T-helper 2 cell (primary cell): ENCODE measurements at regions not wholly inside any gene's neighbourhood (a gene's known extent, or its start where the extent isn't known, plus 50 kb on each side); places are given as distances from the start of the nearest gene placed in this dataset.

ENCODE experiments used
- DNase-seq, 5 experiments: peaks; one replicate each; pipeline versions ENCODE4 v3.0.0 to v3.0.0-alpha.2; 2012 to 2022

DNA sequence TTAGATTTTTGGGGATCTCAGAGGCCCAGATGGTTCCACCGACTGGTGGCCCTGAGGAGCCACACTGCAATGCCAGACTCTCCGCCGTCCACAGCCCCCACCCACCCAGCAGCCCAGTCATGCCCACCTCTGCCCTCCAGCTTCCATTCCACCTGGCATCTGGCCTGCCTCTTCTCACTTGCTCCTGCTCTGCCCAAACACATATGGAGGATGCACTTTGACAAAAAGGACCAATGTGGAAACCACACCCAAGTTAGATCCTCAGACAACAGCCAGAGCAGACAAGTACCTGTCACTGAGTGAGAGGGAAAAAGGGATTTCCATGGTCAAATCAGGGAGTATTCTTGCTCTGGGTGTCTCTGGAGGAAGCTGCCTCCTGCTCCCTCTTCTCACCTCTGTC lies 120.6 kb upstream of the NXT1 start:
- DNase-seq, result no peak

DNA sequence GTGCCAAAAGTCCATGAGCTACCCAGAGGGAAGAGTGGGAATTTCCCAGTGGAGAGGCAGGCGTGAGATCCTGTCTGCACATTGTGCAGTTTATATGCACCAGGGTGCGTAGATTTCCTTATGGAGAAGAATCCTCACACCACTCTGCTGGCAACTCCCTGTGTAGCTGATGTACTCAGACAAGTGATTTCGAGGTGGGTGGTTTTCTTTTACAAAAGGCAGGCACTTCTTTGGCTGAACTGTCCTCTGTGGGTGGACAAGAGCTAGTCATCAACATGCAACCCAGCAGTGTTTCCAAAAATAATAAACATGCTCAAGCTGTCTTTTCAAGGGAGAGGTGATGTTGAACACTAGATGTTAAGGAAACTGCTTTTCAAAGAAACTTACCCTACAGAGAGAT lies 121.7 kb upstream of the NXT1 start:
- DNase-seq, result no peak

DNA sequence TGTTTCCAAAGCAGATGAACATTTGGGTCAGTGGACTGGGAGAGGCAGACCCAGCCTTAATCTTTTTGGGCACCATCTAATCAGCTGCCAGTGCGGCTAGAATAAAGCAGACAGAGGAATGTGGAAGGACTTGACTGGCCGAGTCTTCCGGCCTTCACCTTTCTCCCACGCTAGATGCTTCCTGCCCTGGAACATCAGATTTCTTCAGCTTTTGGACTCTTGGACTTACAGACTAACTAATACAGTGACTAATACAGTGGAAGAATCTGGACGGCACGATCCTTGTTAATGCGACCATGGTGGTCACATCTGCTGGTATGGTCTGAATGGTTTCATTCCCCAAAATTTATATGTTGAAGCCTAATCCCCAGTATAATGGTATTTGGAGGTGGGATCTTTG lies 122.6 kb upstream of the NXT1 start:
- no peak for DNase-seq

DNA sequence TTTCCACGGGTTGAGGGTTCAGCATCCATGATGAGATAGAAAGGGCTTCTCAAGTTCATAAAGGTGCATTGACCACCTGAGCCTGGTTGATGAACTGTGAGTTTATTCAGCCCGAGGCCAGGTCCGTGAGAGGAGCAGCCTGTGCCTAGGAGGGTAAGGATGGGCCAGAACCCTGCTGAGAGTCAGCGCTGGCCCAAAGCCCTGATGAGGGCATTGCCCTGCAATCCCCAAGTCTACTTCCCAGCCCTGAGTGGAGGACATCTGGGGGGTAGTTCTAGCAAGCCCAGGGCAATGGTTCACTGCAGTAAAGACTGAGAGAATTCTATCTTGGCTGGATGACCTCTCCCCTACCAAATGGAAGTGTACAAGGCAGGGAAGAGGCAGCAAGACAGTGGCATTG lies 123.3 kb upstream of the NXT1 start:
- no peak for DNase-seq

DNA sequence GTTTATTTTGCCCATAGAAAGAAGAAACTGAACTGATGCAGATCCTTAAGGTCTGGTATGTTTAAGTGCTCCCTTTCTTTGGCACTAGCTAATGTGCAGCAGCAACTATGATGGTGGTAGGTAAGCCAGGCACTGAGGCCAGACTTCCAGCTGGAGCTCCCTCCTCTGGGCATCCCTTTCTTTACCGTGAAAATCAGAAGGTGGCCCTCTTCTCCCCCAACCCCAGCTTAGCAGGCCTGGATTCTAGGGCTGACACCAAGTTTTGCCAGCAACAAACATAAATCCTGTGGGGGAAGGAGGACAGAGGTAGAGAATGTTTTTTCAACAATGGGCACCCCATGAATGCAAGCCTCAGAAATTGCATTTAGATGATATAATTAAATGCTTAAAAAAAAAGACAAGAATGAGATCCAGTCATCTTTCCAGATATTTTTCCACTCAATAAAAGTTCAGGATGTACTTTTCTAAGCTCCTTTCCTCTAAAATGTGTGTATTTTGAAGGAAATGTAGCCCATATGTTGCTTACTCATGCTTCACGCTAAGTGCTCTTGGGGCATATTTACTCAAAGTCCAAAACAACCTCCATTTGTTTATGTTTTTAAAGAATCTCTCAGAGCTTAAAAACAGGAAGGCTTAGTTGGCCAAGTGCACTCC lies 123.9 kb upstream of the NXT1 start:
- DNase-seq, result no peak

DNA sequence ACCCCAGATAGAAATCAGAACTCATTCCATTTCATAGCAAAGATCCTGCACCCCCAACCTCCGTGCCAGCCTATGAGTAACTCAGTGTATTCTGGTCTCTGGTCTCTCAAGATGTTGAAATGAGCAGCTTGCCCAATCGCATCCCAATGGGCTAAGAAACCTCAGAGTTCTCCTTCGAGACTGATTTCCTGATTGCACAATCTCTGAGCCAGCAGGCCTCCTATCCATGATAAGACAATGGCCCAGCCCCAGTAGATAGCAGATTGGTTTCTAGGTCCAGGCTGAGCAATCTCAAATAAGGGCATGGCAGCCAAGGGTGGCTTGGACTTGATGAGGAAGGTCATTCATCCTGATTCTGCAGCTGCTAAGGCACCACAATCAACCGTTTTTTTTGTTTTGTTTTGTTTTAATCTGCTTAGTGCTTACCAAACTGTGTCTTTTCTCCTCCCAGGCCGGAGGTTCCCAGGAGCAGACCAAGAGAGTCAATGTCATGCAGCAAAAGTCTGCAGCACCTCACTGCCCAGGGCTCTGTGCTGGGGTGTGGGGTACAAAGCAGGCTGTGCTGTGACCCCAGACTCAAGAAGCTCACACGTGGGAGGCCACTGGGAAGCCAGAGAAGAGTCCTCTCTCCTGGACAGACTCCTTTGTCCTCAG lies 125.1 kb upstream of the NXT1 start:
- no peak for DNase-seq

DNA sequence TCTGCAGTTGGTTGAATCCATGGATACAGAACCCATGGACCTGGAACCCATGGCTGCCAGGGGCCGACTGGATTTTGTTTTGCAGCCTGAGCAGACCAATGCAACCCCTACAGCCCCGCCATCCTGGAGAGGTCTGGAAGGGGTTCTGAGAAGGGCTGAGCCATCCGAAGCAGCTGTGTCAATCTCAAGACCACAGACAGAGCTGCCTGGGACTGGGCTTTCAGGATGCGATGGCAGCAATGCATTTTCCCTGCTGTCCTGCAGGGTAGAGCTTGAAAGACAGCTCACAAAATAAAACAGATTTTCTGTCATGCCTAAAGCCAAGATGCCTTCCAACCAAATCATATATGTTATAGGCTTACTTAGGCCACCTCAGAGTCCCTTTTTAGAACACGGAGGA lies 125.8 kb upstream of the NXT1 start:
- DNase-seq, result no peak

DNA sequence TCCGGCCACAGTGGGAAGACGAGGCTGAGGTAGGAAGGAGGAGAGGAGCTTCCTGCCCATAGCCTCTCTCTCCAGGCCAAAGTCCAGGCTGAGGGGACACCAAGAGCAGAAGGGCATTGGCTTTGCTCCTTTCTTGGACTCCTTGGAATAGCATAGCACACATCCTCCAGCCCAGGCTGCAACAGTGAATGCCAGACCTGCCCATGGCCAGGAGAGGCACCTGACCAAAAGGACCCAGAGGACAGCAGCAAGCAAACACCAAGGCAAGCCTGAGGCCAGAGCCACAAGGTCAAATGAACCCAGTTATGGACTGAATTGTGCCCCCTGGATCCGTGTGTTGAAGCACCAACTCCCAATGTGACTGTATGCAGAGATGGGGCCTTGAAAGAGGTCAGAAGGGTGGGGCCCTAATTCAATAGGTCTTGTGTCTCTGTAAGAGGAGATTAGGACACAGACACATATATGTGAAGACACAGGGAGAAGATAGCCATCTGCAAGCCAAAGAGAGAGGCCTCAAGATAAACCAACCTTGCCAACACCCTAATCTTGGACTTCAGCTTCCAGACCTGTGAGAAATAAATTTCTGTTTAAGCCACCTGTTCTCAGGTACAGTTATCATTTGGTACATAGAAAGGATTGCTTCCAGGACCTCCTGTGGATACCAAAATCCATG lies 126.5 kb upstream of the NXT1 start:
- DNase-seq, result no peak

DNA sequence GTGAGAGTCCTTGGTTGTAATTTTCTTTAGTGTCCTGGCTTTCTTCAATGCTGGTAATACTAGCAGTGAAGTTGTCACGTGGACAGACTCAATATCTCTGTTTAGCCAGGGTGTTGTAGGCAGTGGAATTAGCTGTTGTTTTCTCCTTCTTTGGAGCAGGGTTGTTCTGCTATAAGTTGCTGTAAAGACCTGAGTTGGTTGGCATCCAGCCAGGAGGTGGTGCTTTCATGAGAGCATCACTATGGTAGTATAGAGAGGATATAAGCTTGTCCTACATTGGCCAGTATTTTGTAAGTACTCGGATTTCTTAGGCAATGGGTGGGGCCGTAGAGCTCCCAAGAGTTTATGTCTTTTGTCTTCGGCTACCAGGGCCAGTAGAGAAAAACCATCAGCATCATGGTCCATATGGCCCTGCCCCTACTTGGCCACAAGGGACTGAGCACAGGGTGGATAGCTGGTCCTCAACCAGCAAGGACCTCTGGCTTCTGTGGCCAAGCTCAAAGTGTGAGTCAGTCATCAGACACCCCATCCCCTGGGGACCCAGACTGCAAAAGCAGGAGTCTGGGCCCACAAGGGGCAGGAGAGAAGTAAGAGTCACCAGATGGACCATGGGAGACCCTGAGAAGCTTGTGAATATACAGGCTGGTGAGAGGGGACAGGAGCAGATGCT lies 127.9 kb upstream of the NXT1 start:
- DNase-seq, result no peak

DNA sequence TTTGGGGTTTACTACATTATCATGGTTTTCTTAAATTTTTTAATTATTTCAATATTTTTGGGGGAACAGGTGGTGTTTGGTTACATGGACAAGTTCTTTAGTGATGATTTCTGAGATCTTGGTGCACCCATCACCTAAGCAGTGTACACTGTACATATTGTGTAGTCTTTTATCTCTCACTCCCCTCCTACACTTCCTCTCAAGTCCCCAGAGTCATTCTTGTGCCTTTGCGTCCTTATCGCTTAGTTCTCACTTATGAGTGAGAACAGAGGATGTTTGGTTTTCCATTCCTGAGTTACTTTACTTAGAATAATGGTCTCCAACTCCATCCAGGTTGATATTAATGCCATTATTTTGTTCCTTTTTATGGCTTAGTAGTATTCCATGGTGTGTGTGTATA lies 130.9 kb upstream of the CD93 start:
- DNase-seq, result no peak

DNA sequence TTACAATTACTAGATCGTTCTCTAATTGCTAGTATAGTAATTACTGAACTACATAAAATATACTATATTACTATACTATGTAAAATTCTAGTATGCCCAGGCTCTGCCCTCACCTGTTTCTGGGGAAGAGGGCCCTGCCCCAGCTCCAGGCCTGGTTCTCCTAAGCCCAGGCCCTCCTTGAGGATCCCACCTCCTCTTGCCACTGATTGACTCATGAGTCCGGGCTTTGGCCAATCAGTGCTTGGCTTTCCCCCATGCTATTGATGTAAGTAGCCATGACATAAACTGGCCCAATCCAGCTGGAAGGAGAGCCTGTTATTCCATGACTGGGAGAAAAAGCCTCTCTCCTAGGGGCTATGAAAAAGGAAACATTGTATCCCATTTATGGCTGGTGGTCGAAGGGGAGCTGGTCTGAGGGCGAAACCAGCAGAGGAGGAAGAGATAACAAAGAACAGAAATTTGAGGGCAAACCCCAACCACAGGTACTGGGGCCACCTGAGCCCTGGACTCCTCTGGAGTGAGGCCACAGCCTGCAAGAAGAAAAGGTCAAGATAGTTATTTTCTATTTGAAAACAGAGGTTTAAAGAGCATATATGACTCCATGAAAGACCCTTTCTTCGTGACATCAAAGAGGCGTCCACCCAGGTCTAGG lies 129.3 kb upstream of the CD93 start:
- no peak for DNase-seq

DNA sequence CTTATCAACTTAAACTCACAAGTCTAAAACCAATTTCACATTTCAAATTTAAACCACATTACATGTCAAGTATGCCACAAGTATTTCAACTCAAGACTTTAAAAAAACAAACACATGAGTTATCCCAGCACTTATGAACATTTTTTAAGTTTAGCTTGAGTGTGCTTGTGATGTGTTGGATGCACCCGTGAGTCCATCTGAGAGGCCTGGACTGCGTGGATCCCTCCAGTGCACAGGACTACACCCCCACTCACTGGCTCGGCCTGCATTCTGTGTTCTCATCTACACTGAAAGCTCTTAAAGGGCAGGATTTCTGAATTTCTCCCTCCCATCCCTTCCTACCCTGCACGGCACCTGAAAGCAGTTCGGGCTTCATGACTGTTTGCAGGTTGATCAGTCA lies 128.8 kb upstream of the CD93 start:
- no peak for DNase-seq

DNA sequence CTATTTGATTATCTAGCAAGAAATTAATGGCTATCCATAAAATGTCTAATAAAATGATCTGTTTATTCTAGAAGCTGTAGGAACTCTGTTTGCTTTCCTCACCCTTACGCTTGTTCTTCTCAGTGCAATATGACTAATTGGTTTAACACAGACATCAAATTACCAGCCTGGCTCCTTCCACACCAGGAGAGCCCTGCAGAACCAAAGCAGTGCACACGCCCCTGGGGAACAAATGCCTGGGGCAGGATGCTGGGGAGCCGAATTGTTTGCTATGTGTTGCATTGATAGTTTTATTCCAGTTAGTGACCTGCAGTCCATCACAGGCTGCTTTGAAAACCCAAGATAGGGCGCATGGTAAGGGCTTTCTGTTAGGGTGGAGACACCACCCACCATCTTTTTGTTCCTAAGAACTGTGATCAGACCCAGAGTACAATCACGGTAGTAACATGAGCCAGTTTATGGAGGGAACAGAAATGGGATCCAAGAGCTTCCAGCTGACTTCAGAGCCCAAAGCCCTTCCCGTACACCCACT lies 126.4 kb upstream of the CD93 start:
- no peak for DNase-seq

DNA sequence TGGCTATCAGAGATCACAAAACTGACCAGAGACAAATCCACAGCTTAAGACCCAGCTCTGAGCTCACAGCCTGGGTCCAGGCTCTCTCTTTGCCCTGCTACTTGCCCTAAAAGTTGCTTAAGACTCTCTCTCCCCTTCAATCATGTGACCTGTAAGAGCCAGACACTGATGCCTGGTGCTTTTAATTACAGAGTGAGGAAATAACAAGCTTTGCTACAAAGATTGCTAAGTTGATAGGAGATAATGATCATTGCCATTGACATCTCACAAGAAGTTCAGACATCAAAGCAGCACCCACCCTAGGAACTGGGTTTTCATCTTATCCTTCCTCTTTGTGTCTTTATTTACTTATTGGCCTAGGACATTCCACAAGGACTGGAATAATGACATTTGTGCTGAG lies 125.9 kb upstream of the CD93 start:
- DNase-seq, result no peak

DNA sequence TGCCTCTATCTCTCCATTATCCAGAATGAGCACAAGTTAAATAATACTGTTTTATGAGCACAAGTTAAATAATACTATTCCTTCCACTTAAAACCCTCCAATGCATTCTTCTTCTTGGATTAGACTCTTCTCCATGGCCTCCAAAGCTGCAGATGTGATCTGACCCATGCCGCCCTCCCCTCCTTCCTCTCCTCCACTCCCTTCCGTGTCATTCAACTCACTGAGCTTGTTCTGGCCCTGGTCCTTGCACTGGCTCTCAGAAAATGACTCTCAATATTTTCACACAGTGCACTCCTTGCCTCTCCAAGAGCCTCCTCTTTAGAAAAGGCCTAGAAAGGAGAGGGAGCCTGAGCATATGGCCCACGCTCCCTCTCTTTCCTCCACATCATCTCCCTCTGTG lies 125.0 kb upstream of the CD93 start:
- DNase-seq, result no peak

DNA sequence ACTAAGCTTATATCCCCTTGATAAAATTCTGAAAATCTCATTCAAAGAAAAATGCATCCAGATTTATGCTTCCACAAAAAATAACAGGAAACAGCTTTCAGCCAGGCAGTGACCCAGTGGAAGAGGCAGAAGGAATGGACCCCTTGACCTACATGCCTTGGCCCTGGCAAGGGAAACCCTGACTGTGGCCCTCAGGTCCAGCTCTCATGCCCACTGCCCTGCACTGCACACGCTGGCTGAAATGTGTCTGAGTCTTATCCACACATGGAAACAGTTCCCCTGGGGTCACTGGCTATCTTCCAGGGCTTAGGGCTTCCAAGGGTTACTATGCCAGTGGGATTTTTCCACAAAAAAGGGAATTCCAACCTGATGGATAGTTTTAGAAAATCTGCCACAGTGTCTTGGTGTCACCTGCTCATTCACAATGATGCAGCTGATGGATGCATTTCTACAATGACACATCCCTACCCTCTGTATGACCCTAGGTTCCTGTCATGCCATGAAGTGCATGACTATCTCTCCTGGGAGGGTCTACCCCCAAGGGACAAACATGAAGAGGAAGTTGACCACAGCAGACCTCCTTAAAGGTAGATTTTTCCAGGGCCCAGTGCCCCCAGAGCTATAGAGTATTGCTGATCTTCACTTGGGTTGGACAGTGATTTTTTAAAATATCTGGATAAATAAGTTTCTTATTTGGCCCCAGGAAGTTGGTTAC lies 121.9 kb upstream of the CD93 start:
- no peak for DNase-seq

DNA sequence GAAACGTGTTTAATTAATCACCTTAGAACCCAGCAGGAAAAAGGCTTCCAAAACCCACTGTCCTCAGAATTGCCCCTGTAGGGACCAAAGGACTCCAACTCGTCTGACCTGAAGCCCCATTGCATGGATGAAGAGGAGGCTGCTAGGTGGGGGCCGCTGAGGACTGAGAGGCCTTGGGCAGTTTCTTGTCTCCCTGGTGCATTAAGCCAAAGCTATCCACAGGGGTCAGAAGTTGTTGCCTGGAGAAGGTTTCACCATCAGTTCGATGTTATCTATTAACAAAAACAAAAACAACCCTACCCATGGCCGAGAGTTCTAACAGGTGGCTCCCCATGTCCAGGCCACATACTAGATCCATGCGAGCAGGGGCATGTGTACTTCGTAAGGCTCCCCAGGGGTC lies 120.9 kb upstream of the CD93 start:
- DNase-seq, result no peak

DNA sequence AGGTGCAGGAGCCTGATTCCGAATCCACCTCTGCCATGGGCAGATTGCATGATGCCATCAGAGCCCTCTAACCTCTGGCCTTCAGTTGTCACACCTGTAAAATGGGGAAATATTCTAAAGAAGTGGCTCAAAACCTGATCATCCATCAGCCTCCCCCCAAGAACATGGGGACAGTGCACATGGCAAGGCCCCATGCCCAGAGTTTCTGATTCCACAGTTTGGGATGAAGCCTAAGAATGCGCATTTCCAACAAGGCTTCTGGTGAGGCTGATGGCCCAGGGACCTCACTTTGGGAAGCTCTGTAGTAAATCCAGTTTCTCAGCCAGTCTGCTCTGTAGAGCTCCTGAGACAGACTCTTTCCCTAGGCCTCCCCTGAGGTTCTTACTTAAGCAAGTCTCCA lies 119.9 kb upstream of the CD93 start:
- no peak for DNase-seq

DNA sequence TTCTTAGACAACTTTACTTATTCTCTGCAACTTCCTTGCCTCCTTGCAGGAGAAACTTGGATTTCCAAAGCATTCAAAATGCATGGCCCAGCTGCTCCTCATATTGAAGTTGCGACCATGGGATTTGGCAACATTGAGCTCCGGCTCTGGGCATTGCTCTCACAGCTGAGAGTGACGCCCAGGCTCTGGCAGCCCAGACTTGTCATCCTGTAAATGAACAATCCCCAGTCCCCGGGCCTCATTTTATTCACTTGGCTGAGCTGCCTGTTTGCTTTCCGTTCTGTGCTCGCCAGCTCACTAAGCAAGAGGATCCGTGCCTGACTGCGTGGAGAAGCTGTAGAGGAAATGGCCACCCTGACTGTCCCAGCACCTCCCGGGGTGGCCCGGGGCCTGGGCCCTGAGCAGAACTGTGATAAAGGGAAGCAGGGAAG lies 119.5 kb upstream of the CD93 start:
- DNase-seq, result no peak

DNA sequence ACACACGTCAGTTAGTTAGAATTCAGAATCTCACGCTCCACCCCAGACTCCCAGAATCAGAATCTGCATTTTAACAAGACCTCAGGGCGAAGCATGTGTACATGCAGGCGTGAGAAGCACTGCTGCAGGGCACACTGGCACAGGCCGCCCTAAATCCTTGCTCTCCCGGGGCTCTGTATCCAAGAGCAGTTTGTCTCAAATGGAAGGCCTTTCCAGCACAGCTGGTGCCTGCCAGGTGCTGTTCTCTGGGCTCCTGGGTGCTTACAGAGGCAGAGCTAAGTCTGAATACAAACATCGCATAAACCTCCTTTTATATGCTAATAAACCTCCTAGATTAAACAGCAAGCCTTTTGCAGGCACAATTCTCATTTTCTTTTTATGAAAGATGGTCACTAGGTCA lies 119.1 kb upstream of the CD93 start:
- no peak for DNase-seq

DNA sequence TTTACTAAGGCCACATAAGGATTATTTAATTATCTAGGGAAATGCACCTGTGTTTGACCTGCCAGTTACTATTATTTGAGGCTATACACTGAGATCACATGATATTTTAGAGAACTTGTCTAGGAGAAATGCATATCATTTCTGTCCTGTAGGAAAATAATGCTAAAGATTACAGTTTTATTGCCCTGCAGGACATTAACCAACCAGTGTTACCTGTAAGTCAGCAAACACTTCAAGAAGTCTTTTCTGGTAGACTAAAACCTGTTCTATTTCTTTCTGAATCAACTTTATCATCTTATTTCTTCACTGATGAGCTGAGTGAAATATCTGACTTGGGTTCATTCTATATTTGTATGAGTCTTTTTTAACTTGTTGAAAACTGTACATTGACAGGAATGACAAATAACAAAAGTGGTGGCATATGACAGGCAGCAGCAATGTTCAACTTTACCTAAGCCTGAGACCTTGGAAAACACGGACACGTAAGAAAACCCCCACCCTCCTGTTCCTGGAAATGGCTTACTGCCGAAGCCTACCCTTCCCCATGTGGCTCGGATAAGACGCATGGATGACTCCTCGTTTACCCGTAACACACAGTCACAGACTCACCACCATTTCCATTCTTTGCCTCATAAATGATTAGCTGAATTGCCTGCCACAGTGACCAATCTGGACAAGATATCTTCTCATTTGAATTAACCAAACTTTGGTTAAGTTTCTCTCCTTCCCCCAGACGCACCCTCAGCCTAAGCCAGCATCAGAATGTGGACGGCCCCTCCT lies 118.0 kb upstream of the CD93 start:
- no peak for DNase-seq

DNA sequence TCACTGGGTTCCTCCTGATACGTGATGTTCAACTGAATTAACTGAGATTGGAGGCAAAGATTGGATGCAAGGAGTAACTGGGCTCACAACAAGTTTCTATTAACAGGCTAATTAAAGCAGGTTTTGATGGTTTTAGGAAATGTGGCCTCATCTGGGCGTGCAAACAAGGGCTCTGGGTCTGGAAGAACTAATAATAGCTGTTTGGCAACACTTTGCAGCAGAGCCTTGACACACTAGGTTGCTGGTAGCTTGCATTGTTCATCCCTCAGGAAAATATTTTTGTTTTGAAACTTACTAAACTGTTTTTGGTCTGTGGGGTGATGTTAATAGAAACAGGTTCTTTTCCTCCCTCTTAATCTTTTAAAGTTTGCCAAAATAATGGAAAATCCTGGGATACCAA lies 117.2 kb upstream of the CD93 start:
- DNase-seq, result no peak
